ENCODE measurements at regions not wholly inside any gene's neighbourhood (a gene's known extent, or its start where the extent isn't known, plus 50 kb on each side); places are given as distances from the start of the nearest gene placed in this dataset.

GRCh38 chr16:85252461-85252860, 140.2 kb upstream of the CIBAR2 start:
- no peak for DNase-seq (ENCODE audit: low read depth, low spot score)
- no peaks in the 10 kb centered on the region for H3K36me3 ChIP-seq (ENCODE audit: control insufficient read depth, insufficient read depth, low read length)
- BruUV-seq (replicated peaks), result no TSS peak

GRCh38 chr16:85253084-85253941, 141.0 kb upstream of the CIBAR2 start:
- Histone ChIP-seq H3K4me1 (ENCODE audit: control insufficient read depth, insufficient read depth, low read length) (no peaks in the 10 kb centered on the region), H3K36me3 (ENCODE audit: control insufficient read depth, insufficient read depth, low read length) (no peaks in the 10 kb centered on the region), H3K27me3 (ENCODE audit: control insufficient read depth, insufficient read depth, low read length) (no peaks in the 10 kb centered on the region), H3K27ac (ENCODE audit: low read length) (no peak overlapping the region), H3K9me3 (ENCODE audit: control insufficient read depth, insufficient read depth, low read depth, low read length) (no peaks in the 10 kb centered on the region), H3K4me3 (ENCODE audit: low read depth in 2 of 2, low read length in 2 of 2) (no peak overlapping the region)
- DNase-seq (ENCODE audit: low read depth, low spot score) (no peak), ATAC-seq (peak; percentile 92)
- ChIA-PET POLR2A (no interaction called here), CTCF (interaction anchor here (0.5 to 1.2 kb wide), 5 partner anchors 9 to 358 kb away, joined by 3 to 7 read pairs (median 3); no protein-coding TSS in a partner anchor)
- TF ChIP-seq CTCF (IDR thresholded peaks at IDR 0.05) (peak; percentile 94), SIN3A (IDR thresholded peaks at IDR 0.05; ENCODE audit: borderline replicate concordance, insufficient read depth, low read depth, low read length) (no peak)
- in situ Hi-C loops (cut with HindIII; ENCODE audit: low pct_unique_long_range_greater_than_20kb, low sequenced_read_pairs), result no loop called here
- no TSS peak for BruUV-seq (replicated peaks)
- intact Hi-C loops (cut with micrococcal nuclease; ENCODE audit: unreplicated experiment), result no loop called here

More at GRCh38 chr16:85252461-85252860, 140.2 kb upstream of the CIBAR2 start:
- no peaks in the 10 kb centered on the region for H3K9me3 ChIP-seq (ENCODE audit: control insufficient read depth, insufficient read depth, low read depth, low read length)
- H3K27me3 ChIP-seq (ENCODE audit: control insufficient read depth, insufficient read depth, low read length), result no peaks in the 10 kb centered on the region
- CTCF ChIA-PET, result interaction anchor here (0.6 to 1.4 kb wide), 4 partner anchors 9 to 358 kb away, joined by 3 to 5 read pairs (median 4); no protein-coding TSS in a partner anchor
- ATAC-seq, result no peak
- POLR2A ChIA-PET, result no interaction called here
- no peak for TF ChIP-seq POLR2AphosphoS5 (IDR thresholded peaks at IDR 0.05; ENCODE audit: low read depth, low read length)
- TF ChIP-seq REST (IDR thresholded peaks at IDR 0.05; ENCODE audit: insufficient read depth in 1 of 2, low read depth in 2 of 2, low read length in 1 of 2), result no peak
- TF ChIP-seq CTCF (IDR thresholded peaks at IDR 0.05), result no peak
- no peak for TF ChIP-seq SIN3A (IDR thresholded peaks at IDR 0.05; ENCODE audit: borderline replicate concordance, insufficient read depth, low read depth, low read length)
- TF ChIP-seq TCF7L2 (IDR thresholded peaks at IDR 0.05; ENCODE audit: low read depth, low read length), result no peak
- in situ Hi-C loops (cut with HindIII; ENCODE audit: low pct_unique_long_range_greater_than_20kb, low sequenced_read_pairs) (no loop called here), intact Hi-C loops (cut with micrococcal nuclease; ENCODE audit: unreplicated experiment) (no loop called here)
- H3K4me3 ChIP-seq (ENCODE audit: low read depth in 2 of 2, low read length in 2 of 2), result no peak overlapping the region
- H3K27ac ChIP-seq (ENCODE audit: low read length), result no peak overlapping the region
- no peaks in the 10 kb centered on the region for H3K4me1 ChIP-seq (ENCODE audit: control insufficient read depth, insufficient read depth, low read length)
